Fibroblast of lung (primary cell): ENCODE measurements at regions not wholly inside any gene's neighbourhood (a gene's known extent, or its start where the extent isn't known, plus 50 kb on each side); places are given as distances from the start of the nearest gene placed in this dataset.

Experiments used
- EZH2 ChIP-seq: IDR thresholded peaks from 2 replicates; pipeline ENCODE4 v1.5.1; 2012; ENCODE audit warnings: low read length, control low read depth, mild to moderate bottlenecking; ENCODE audit errors: missing control alignments
- TF ChIP-seq, protein P1 (sequence below), 2 donors: IDR thresholded peaks in 1 of 2; conservative IDR thresholded peaks in 1 of 2; 1 replicate in 1 of 2; 2 replicates in 1 of 2; pipeline ENCODE4 v1.5.1; 2011 to 2012; ENCODE audit warnings: low read length in 2 of 2, control low read depth in 1 of 2, inconsistent platforms in 1 of 2, low read depth in 1 of 2, mild to moderate bottlenecking in 1 of 2

DNA sequence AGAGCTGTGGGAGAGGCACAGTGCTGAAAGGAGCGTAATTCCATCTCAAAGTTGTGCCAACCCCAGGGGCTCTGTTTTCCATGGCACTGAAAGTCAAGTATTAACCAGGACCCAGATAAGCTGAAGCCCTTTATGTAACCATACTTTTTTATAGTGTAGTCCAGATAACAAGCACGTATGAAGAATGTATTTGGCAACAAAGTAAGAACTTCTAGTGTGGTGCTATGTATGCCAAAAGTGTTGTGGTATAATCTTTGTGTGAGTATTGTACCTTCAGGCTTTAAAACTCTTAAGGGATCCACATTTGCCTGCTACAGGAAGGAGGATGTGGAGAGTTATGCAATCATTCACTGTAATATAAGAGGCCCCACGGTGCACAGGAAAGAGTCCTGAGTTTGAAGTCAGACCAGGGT is 129.4 kb downstream of the IBTK start:
- TF ChIP-seq, protein P1, sequence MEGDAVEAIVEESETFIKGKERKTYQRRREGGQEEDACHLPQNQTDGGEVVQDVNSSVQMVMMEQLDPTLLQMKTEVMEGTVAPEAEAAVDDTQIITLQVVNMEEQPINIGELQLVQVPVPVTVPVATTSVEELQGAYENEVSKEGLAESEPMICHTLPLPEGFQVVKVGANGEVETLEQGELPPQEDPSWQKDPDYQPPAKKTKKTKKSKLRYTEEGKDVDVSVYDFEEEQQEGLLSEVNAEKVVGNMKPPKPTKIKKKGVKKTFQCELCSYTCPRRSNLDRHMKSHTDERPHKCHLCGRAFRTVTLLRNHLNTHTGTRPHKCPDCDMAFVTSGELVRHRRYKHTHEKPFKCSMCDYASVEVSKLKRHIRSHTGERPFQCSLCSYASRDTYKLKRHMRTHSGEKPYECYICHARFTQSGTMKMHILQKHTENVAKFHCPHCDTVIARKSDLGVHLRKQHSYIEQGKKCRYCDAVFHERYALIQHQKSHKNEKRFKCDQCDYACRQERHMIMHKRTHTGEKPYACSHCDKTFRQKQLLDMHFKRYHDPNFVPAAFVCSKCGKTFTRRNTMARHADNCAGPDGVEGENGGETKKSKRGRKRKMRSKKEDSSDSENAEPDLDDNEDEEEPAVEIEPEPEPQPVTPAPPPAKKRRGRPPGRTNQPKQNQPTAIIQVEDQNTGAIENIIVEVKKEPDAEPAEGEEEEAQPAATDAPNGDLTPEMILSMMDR (conservative IDR thresholded peaks at IDR 0.05 in 1 of 2, IDR thresholded peaks at IDR 0.05 in 1 of 2; ENCODE audit: low read depth in 1 of 2, low read length in 2 of 2): no peak
- TF ChIP-seq EZH2: no peak
